ENCODE measurements at regions not wholly inside any gene's neighbourhood (a gene's known extent, or its start where the extent isn't known, plus 50 kb on each side); places are given as distances from the start of the nearest gene placed in this dataset.

- DNase-seq (ENCODE audit: low spot score) = no peak
These were observed 79.4 kb downstream of the PDGFA start for GRCh38 chr7:440059-440749.

DNA sequence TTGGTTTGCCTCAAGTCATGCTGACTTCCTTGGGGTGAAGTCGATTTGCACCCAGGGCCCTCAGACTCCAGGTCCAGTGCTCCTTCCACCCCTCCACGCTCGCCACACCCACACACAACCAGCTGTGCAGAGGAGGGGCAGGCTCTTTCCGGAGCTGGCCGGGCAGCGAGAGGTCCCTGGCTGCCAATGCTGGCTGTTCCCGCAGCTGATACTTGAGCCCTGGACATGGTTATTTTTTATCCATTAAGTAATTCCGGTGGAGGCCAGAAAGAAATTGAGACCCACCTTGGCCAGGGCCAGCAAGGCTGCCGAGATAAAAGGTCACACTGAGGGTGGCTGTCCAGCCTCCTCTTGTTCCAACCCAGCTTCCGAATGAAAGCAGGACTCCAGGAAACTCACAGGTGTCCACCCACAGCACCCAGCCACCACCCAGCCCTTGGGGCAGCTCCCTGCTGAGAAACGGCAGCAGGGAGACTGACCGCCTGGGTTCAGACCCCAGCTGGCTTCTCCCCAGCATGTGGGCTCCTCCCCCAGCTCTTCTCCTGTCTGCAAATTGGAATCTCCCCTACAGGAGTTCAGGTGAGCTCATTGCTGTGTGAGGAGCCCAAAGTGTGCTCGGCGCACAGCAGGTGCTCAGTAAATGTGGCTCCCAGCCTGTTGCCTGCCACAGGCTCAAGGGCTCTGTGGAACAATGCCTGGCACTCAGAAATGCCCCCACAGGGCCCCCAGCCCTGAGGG is 77.8 kb downstream of the PDGFA start:
- DNase-seq (ENCODE audit: low spot score) = no peak

DNA sequence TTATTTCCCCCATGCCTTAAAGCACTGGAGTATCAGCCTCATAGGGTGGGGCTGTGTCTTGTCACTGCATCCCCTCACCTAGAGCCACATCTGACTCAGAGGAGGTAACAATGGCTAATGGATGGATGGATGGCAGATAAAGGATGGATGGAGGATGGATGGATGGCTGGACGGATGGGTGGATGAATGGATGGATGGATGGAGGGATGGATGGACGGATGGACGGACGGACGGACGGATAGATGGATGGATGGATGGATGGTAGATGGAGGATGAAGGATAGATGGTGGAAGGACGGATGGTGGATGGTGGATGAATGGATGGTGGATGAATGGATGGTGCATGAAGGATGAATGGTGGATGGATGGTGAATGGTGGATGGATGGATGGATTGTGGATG is 77.2 kb downstream of the PDGFA start:
- no peak for DNase-seq (ENCODE audit: low spot score)

- DNase-seq (ENCODE audit: low spot score) = no peak
These were observed 76.3 kb downstream of the PDGFA start for GRCh38 chr7:443279-443833.

DNA sequence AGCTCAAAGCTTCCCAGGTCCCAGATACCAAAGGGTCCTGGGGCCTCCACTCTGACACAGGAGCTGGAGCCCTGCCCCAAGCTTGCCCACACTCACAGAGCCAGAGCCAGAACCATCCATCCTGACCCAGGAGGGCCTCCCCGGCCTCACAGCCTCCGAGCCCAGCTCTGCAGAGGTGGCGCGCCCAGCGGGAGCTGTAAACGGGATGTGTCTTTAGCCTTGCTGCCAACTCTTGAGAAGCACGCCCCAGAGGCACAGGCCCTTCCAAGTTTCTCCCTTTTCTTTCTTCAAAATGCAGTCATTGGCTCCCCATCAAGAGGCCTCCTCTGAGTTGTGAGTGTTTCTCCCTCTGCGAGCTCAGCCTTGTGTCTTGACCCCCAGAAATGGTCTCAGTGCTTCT is 75.0 kb downstream of the PDGFA start:
- no peak for DNase-seq (ENCODE audit: low spot score)

DNA sequence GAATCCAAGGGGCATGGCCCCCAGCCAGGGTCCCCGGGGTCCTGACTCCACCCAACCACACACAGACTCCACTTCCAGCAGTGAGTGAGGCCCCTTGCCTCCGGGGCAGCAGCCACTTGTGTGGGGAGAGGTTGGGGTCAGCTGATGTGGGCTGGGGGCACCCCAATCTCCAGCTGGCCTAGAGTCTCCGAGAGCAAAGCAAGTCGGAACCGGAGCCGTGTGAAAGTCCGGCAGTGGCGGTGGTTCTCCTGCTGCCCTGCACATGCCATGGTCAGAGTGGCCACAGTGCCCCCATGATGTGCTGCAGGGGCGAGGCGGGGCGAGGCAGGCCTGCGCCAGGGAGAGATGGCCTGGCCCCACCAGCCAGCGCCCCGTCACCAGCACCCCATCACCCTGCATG is 74.6 kb downstream of the PDGFA start:
- DNase-seq (ENCODE audit: low spot score) = no peak

DNA sequence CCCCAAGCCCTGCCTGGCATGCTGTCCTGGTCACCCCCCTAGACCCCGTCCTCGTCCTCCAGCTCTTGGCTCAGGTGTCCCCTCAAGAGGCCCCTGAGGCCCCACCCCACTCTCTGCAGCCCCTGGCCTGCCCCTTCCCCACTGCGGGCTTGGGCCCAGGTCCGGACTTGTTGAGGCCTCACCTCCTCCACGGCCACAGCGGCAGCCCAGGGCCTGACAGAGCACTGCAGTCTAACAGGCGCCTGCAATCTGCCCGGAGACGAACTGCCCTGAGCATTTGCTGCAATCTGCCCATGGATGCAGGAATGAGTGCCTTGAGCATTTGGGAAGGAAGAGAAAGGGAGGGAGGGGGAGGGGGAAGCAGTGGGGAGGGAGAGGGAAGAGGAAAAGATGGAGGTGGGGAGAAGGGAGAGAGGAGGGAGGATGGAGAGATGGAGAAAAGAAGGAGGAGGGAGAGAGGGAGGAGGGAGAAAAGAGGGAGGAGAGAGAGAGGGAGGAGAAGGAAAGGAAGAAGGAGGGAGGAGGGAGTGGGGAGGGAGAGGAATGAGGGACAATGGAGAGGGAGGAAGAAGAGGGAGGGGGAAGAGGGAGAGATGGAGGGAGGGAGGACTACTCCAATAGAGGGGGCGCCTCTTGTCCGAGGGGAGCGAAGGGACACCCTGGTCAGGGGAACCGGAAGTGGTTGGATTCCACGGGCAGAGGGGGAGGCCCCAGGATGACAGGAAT is 73.9 kb downstream of the PDGFA start:
- no peak for DNase-seq (ENCODE audit: low spot score)

DNA sequence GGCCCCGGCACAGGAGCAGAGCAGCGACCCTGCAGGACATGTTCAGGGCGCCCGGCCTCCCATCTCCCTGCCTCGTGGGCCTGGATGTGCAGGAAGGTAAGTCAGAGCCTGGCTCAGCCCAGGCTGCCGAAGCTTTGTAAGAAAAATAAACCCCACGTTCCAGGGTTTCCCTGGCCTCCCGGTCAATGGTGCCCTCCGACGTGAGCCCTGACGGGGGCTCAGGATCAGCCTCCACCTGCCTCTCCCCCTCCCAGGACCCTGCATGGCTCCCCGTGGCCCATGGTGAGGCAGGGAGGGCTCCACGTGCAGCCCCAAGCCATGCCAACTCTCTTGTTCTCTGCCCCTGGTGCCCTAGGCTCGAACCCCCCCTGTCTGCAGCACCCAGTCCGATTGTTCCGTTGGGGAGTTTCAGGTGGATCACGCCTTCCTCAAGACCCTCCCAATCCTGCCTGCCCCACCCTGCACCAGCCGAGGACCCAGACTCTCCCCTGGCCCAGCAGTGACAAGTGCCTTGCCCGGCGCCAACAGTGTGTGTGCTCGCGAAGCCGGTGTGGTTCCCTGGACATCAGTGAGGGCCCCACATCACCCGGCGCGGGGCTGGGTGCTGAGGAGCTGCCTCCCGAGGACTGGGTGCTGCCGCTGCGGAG is 73.2 kb downstream of the PDGFA start:
- DNase-seq (ENCODE audit: low spot score) = no peak

Measured in iPS-NIHi11 (cell line).